ENCODE measurements at regions not wholly inside any gene's neighbourhood (a gene's known extent, or its start where the extent isn't known, plus 50 kb on each side); places are given as distances from the start of the nearest gene placed in this dataset.

DNA sequence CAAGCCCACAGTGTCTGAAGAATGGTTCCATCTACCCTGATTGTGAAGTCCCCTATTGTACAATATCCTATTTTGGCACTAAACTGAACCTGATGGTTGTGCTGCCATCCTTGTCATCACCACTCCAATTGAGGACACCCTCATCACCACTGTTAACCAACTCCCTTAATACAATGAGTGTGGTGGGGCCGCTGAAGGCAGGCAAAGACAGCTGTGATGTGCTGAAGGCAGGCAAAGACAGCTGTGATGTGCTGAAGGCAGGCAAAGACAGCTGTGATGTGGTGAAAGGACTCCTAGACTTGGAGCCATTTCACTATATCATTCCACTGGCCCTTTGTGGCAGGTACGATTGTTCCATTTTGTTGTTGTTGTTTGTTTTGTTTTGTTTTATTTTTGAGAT is 481.6 kb downstream of the SOX6 start:
- no peak overlapping the region for H3K27ac ChIP-seq
- TF ChIP-seq, protein P1, sequence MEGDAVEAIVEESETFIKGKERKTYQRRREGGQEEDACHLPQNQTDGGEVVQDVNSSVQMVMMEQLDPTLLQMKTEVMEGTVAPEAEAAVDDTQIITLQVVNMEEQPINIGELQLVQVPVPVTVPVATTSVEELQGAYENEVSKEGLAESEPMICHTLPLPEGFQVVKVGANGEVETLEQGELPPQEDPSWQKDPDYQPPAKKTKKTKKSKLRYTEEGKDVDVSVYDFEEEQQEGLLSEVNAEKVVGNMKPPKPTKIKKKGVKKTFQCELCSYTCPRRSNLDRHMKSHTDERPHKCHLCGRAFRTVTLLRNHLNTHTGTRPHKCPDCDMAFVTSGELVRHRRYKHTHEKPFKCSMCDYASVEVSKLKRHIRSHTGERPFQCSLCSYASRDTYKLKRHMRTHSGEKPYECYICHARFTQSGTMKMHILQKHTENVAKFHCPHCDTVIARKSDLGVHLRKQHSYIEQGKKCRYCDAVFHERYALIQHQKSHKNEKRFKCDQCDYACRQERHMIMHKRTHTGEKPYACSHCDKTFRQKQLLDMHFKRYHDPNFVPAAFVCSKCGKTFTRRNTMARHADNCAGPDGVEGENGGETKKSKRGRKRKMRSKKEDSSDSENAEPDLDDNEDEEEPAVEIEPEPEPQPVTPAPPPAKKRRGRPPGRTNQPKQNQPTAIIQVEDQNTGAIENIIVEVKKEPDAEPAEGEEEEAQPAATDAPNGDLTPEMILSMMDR (IDR thresholded peaks at IDR 0.05): no peak
- TF ChIP-seq POLR2AphosphoS5 (IDR thresholded peaks at IDR 0.05): no peak
- no peak for TF ChIP-seq POLR2A (IDR thresholded peaks at IDR 0.05)
- TF ChIP-seq EP300 (IDR thresholded peaks at IDR 0.05; ENCODE audit: low read depth): no peak
- H3K4me1 ChIP-seq: no peaks in the 10 kb centered on the region
- intact Hi-C loops (cut with DNase I; ENCODE audit: low total_unique reads): no loop called here
- H3K36me3 ChIP-seq: no peaks in the 10 kb centered on the region
- WGBS, 2 donors (ENCODE audit: low coverage in 1 of 2): 86 to 95% methylated on average over 1 to 2 of the region's 2 CpGs
- in situ Hi-C loops (cut with MboI; ENCODE audit: low pct_ligation_motif_present in 1 of 4, low pct_unique_long_range_greater_than_20kb in 1 of 4, low sequenced_read_pairs in 3 of 4): loop anchor here in 1 of 4 donors (25.0 kb wide), 1 partner anchor 738 kb away; no protein-coding TSS in a partner anchor
- no peak overlapping the region for H3K4me3 ChIP-seq
- DNase-seq: no peak
- no peaks in the 10 kb centered on the region for H3K27me3 ChIP-seq
- no peaks in the 10 kb centered on the region for H3K9me3 ChIP-seq

DNA sequence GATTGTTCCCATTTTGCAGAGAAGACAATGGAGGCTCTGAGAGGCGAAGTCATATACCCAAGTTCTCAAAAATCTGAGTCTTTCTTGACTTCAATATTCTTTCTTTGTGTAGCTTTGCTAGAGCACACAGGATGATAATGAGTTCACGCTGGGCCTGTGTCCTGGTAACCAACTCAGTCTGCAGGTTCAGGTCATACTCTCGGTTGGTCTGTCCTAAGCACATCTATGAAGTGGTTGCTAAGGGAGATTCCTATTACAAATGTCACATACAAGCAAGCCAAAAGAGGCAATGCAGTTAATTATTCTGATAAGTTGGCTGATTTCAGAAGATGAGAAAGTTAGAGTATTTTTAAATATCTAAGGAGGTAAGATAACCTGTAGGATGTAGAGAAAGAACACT is 481.0 kb downstream of the SOX6 start:
- no peaks in the 10 kb centered on the region for H3K4me1 ChIP-seq
- DNase-seq: no peak
- TF ChIP-seq POLR2A (IDR thresholded peaks at IDR 0.05) (no peak), EP300 (IDR thresholded peaks at IDR 0.05; ENCODE audit: low read depth) (no peak), POLR2AphosphoS5 (IDR thresholded peaks at IDR 0.05) (no peak)
- TF ChIP-seq, protein P1 (IDR thresholded peaks at IDR 0.05): no peak
- WGBS, 2 donors (ENCODE audit: low coverage in 1 of 2): 88 to 96% methylated on average over 3 of the region's 3 CpGs
- no peaks in the 10 kb centered on the region for H3K9me3 ChIP-seq
- H3K27me3 ChIP-seq: no peaks in the 10 kb centered on the region
- no peak overlapping the region for H3K27ac ChIP-seq
- in situ Hi-C loops (cut with MboI; ENCODE audit: low pct_ligation_motif_present in 1 of 4, low pct_unique_long_range_greater_than_20kb in 1 of 4, low sequenced_read_pairs in 3 of 4): no loop called here
- no peak overlapping the region for H3K4me3 ChIP-seq
- intact Hi-C loops (cut with DNase I; ENCODE audit: low total_unique reads): no loop called here
- no peaks in the 10 kb centered on the region for H3K36me3 ChIP-seq

DNA sequence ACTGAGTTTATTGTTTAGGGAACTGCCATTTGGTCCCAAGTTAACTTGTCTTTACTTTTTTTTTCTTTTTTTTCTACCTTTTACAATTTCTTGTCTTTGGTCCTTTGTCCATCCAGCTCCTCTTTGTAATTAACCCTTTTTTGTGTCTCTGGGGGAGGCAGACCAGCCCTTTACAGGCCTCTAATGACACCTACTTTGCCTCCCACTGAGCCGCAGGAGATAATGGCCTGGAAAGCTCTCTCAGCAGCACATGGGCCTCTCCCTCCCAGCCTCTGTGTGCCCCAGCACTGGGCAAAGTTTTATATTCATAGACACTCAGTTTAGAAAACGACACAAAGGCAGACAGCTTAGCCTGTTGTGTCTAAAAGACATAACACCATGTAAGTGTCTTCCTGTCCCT is 480.4 kb downstream of the SOX6 start:
- Histone ChIP-seq H3K4me1 (no peaks in the 10 kb centered on the region), H3K27me3 (no peaks in the 10 kb centered on the region), H3K9me3 (no peaks in the 10 kb centered on the region), H3K4me3 (no peak overlapping the region), H3K36me3 (no peaks in the 10 kb centered on the region), H3K27ac (no peak overlapping the region)
- no peak for DNase-seq
- in situ Hi-C loops (cut with MboI; ENCODE audit: low pct_ligation_motif_present in 1 of 4, low pct_unique_long_range_greater_than_20kb in 1 of 4, low sequenced_read_pairs in 3 of 4): no loop called here
- intact Hi-C loops (cut with DNase I; ENCODE audit: low total_unique reads): no loop called here
- TF ChIP-seq POLR2A (IDR thresholded peaks at IDR 0.05): no peak
- no peak for TF ChIP-seq EP300 (IDR thresholded peaks at IDR 0.05; ENCODE audit: low read depth)
- TF ChIP-seq, protein P1 (IDR thresholded peaks at IDR 0.05): no peak
- WGBS, 2 donors (ENCODE audit: low coverage in 1 of 2): 80 to 83% methylated on average over 2 of the region's 2 CpGs

DNA sequence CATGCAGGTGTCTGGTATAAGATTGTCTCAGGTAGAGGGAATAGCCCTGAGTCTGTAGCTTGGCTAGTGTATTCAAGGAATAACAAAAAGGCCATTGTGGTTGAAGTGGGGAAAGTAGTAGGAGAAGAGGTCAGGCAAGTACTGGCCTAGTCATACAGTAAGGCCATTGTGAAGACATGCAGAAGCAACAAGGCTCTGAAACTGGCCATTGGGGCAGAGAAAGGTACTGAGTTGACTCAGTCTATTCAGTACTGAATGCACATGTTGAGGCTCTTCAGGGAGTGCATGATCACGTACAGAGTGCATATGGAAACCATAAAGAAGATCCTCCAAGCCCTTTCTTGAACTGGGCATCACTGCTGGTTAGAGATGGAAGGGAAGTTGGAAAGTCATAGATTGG is 477.6 kb downstream of the SOX6 start:
- Histone ChIP-seq H3K9me3 (no peaks in the 10 kb centered on the region), H3K4me3 (no peak overlapping the region), H3K36me3 (no peaks in the 10 kb centered on the region), H3K4me1 (no peaks in the 10 kb centered on the region), H3K27ac (no peak overlapping the region), H3K27me3 (no peaks in the 10 kb centered on the region)
- WGBS, 2 donors (ENCODE audit: low coverage in 1 of 2): 75 to 78% methylated on average over 1 of the region's 1 CpG
- intact Hi-C loops (cut with DNase I; ENCODE audit: low total_unique reads) (no loop called here), in situ Hi-C loops (cut with MboI; ENCODE audit: low pct_ligation_motif_present in 1 of 4, low pct_unique_long_range_greater_than_20kb in 1 of 4, low sequenced_read_pairs in 3 of 4) (no loop called here)
- TF ChIP-seq, protein P1 (IDR thresholded peaks at IDR 0.05): no peak
- TF ChIP-seq POLR2A (IDR thresholded peaks at IDR 0.05) (no peak), EP300 (IDR thresholded peaks at IDR 0.05; ENCODE audit: low read depth) (no peak), POLR2AphosphoS5 (IDR thresholded peaks at IDR 0.05) (no peak)
- no peak for DNase-seq
